IMR-90 (cell line): ENCODE measurements at regions not wholly inside any gene's neighbourhood (a gene's known extent, or its start where the extent isn't known, plus 50 kb on each side); places are given as distances from the start of the nearest gene placed in this dataset.
"Not testable (repeated sequence)": the region's sequence is repeated elsewhere in the genome, so short reads cannot be mapped to it uniquely, and the experiment has no call there.

Experiments
- ATAC-seq: fragments of 200-7000 bp; cut with Tn5 transposase; 2 replicates; pipeline ENCODE4 v1.9.1; 2020; ENCODE audit warnings: low read depth, mild to moderate bottlenecking, moderate library complexity
- BruUV-seq: library from RNA; stranded (reverse); fragments of 400-500 nt; replicated peaks from 2 replicates; lab custom pipeline; 2021; lab: Mats Ljungman, UMichigan
- CTCF ChIA-PET: fragments of 300-600 bp; formaldehyde crosslinking; extraction: SDS; loops from one replicate; lab custom pipeline; 2021; ENCODE audit warnings: antibody characterized with exemption; lab: Yijun Ruan, JAX
- POLR2A ChIA-PET: fragments of 300-600 bp; sonication (Branson Sonifier 250); formaldehyde crosslinking; loops from one replicate; lab custom pipeline; 2022; ENCODE audit warnings: antibody characterized with exemption; ENCODE audit not compliant: unreplicated experiment; lab: Charles Lee
- DNase-seq: peaks from one replicate; pipeline ENCODE4 v3.0.0; 2013
- H2AFZ ChIP-seq: replicated peaks from 2 replicates; pipeline ENCODE3; 2013; ENCODE audit warnings: low read length, mild to moderate bottlenecking; ENCODE audit not compliant: poor library complexity
- H2AK5ac ChIP-seq: 2 replicates; pipeline ENCODE4 v1.6.1; 2013; ENCODE audit warnings: low read depth, low read length, inconsistent platforms
- H2AK9ac ChIP-seq: replicated peaks from 2 replicates; pipeline ENCODE3; 2013; ENCODE audit warnings: mild to moderate bottlenecking, low read depth, low read length, moderate library complexity; ENCODE audit not compliant: poor library complexity
- H2BK120ac ChIP-seq: 2 replicates; pipeline ENCODE4 v1.6.1; 2013; ENCODE audit warnings: low read depth, low read length, inconsistent platforms
- H2BK15ac ChIP-seq: 3 replicates; pipeline ENCODE4 v1.6.1; 2013; ENCODE audit warnings: low read depth, low read length, inconsistent platforms
- H2BK20ac ChIP-seq: 2 replicates; pipeline ENCODE4 v1.6.1; 2013; ENCODE audit warnings: low read depth, mild to moderate bottlenecking, inconsistent platforms, low read length, moderate library complexity
- H2BK5ac ChIP-seq: 2 replicates; pipeline ENCODE4 v1.6.1; 2013; ENCODE audit warnings: mild to moderate bottlenecking, low read depth, low read length, inconsistent platforms; ENCODE audit not compliant: poor library complexity, severe bottlenecking
- H3K14ac ChIP-seq: replicated peaks from 2 replicates; pipeline ENCODE4 v1.6.1; 2013; ENCODE audit warnings: low read depth, low read length, inconsistent platforms
- H3K18ac ChIP-seq: 2 replicates; pipeline ENCODE4 v1.6.1; 2013; ENCODE audit warnings: low read depth, low read length, control low read depth
- H3K23ac ChIP-seq: 2 replicates; pipeline ENCODE4 v1.6.1; 2013; ENCODE audit warnings: low read depth, low read length, inconsistent platforms
- H3K27ac ChIP-seq: 2 replicates; pipeline ENCODE4 v1.5.1; 2013; ENCODE audit warnings: mild to moderate bottlenecking, control low read depth, low read length; ENCODE audit not compliant: insufficient read depth
- H3K27me3 ChIP-seq: 2 replicates; pipeline ENCODE4 v1.6.1; 2013; ENCODE audit warnings: low read length; ENCODE audit not compliant: control insufficient read depth, insufficient read depth
- H3K36me3 ChIP-seq: 2 replicates; pipeline ENCODE4 v1.6.1; 2013; ENCODE audit warnings: low read length, mixed read lengths; ENCODE audit not compliant: control insufficient read depth, insufficient read depth
- H3K4ac ChIP-seq: 2 replicates; pipeline ENCODE4 v1.6.1; 2013; ENCODE audit warnings: low read depth, low read length, inconsistent platforms
- H3K4me1 ChIP-seq: 2 replicates; pipeline ENCODE4 v1.6.1; 2013; ENCODE audit warnings: low read length, mixed read lengths; ENCODE audit not compliant: control insufficient read depth, insufficient read depth
- H3K4me2 ChIP-seq: 2 replicates; pipeline ENCODE4 v1.6.1; 2013; ENCODE audit warnings: low read depth, mild to moderate bottlenecking, control low read depth, low read length, moderate library complexity
- H3K4me3 ChIP-seq: 2 replicates; pipeline ENCODE4 v1.5.1; 2013; ENCODE audit warnings: low read depth, mild to moderate bottlenecking, control low read depth, low read length, moderate library complexity; ENCODE audit not compliant: insufficient read depth
- H3K56ac ChIP-seq: 2 replicates; pipeline ENCODE4 v1.6.1; 2013; ENCODE audit warnings: low read length, inconsistent platforms; ENCODE audit not compliant: insufficient read depth; ENCODE audit errors: extremely low read depth
- H3K79me1 ChIP-seq, 2 experiments: 2 replicates each; pipeline ENCODE4 v1.6.1; 2013; ENCODE audit warnings: low read length in 2 of 2, inconsistent platforms in 1 of 2, low read depth in 1 of 2
- H3K9ac ChIP-seq: 2 replicates; pipeline ENCODE4 v1.6.1; 2013; ENCODE audit warnings: low read depth, low read length, control low read depth
- H3K9me1 ChIP-seq: 2 replicates; pipeline ENCODE4 v1.6.1; 2013; ENCODE audit warnings: low read length, inconsistent platforms; ENCODE audit not compliant: insufficient read depth
- H3K9me3 ChIP-seq: 2 replicates; pipeline ENCODE4 v1.6.1; 2013; ENCODE audit warnings: low read length; ENCODE audit not compliant: control insufficient read depth, insufficient read depth
- H4K20me1 ChIP-seq: 2 replicates; pipeline ENCODE4 v1.6.1; 2013; ENCODE audit warnings: low read length, inconsistent platforms; ENCODE audit not compliant: insufficient read depth
- H4K5ac ChIP-seq: 2 replicates; pipeline ENCODE4 v1.6.1; 2013; ENCODE audit warnings: mild to moderate bottlenecking, low read depth, low read length, control low read depth
- H4K8ac ChIP-seq, 2 experiments: 2 replicates each; pipeline ENCODE4 v1.6.1; 2013; ENCODE audit warnings: low read depth in 2 of 2, low read length in 2 of 2, control low read depth in 1 of 2, inconsistent platforms in 1 of 2
- H4K91ac ChIP-seq: 2 replicates; pipeline ENCODE4 v1.6.1; 2013; ENCODE audit warnings: low read depth, low read length, inconsistent platforms; ENCODE audit not compliant: insufficient read depth
- WGBS, 2 experiments: methylation state at CpG; one replicate each; pipeline versions ENCODE4 v1.1.5 to v1.1.7; 2013; ENCODE audit warnings: missing lambda C conversion rate in 2 of 2; ENCODE audit not compliant: insufficient read length in 1 of 2; ENCODE audit errors: extremely low coverage in 2 of 2; 5-methylcytosine and 5-hydroxymethylcytosine counted together
- dilution Hi-C: fragments of 300-500 bp; cut with HindIII; formaldehyde crosslinking; loops from one replicate; pipeline ENCODE4 v1.14.3; 2018; ENCODE audit warnings: low sequenced_read_pairs; ENCODE audit not compliant: unreplicated experiment
- in situ Hi-C: fragments of 300-500 bp; cut with MboI; formaldehyde crosslinking; loops from 3 replicates; pipeline ENCODE4 v1.14.3; 2019; ENCODE audit warnings: low sequenced_read_pairs, inconsistent platforms, mixed read lengths
- intact Hi-C: fragments of 100-400 bp; cut with micrococcal nuclease; formaldehyde crosslinking; loops from 2 replicates; pipeline ENCODE4 v1.10.0; 2022

DNA sequence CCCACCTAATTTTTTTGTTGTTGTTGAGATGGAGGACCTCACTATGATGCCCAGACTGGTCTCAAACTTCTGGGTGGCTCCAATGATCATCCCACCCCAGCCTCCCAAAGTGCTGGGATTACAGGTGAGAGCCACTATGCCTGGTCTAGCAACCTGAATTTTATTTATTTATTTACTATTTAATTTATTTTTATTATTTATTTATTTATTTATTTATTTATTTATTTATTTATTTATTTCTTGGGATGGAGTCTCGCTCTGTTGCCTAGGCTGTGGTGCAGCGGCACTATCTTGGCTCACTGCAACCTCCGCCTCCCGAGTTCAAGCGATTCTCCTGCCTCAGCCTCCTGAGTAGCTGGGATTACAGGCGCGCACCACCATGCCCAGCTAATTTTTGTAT is 69.0 kb upstream of the LARGE1 start:
- DNase-seq, intact Hi-C loops, in situ Hi-C loops: not testable (repeated sequence)

More for the DNA sequence above, 69.0 kb upstream of the LARGE1 start:
- H3K14ac ChIP-seq, H4K91ac ChIP-seq, BruUV-seq, H2BK20ac ChIP-seq, H2BK120ac ChIP-seq, H3K4me2 ChIP-seq, H3K36me3 ChIP-seq, H4K5ac ChIP-seq, H4K8ac ChIP-seq, H3K4me1 ChIP-seq, dilution Hi-C loops, H2AK9ac ChIP-seq, H2BK15ac ChIP-seq, ATAC-seq, H3K27me3 ChIP-seq, POLR2A ChIA-PET, H4K20me1 ChIP-seq, H3K9me1 ChIP-seq, H3K9ac ChIP-seq, H2AFZ ChIP-seq, H3K27ac ChIP-seq, H2BK5ac ChIP-seq, H2AK5ac ChIP-seq, H3K79me1 ChIP-seq, H3K4ac ChIP-seq, H3K56ac ChIP-seq, CTCF ChIA-PET, H3K18ac ChIP-seq, H3K4me3 ChIP-seq, H3K23ac ChIP-seq: not testable (repeated sequence)
- H3K9me3 ChIP-seq, result peaks cover 12% of the 10 kb centered on the region
- WGBS, 2 experiments, result 100% methylated on average over 5 of the region's 7 CpGs; no CpG with 5 or more reads in 1 of the 2 experiments
